ENCODE measurements at regions not wholly inside any gene's neighbourhood (a gene's known extent, or its start where the extent isn't known, plus 50 kb on each side); places are given as distances from the start of the nearest gene placed in this dataset.
"Not testable (repeated sequence)": the region's sequence is repeated elsewhere in the genome, so short reads cannot be mapped to it uniquely, and the experiment has no call there.

DNA sequence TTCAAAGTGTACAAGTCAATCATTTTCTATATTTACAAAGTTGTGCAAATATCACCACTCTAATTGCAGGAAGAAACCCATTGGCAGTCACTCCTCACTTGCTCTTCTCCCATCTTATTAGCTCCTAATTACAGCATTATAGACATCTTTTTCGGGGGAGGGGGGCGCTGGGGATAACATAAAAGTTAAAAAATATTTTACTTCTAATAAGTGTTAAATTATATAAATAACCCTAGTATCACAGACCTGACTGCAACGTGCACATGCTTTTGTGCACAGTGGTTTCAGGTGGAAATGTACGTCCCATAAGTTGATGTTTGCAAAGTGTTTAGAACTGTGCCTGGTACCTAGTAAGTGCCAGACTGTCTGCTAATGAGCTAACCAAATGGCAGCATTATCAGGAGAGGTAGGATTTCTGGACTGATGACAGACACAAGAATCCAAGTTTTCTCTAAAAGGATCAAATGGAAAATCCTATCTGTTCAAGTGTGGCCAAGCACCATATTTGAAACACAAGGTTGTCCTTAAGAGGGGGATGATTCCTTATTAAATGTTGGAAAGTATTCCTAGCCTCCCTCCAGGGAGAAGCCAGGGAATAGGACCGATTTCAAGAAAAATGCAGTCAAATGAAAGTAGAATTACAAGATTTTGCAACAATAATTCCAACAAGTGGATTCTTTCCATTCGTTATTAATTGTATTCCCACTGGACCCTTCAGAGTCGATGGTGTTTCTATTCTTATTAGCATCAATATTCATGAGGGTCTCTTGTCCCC is 70.0 kb downstream of the ACKR3 start:
- WGBS, 3 donors = 75 to 86% (median 79%) methylated on average over 7 of the region's 7 CpGs
- Histone ChIP-seq H3K9me3 (ENCODE audit: control insufficient read depth in 2 of 2, insufficient read depth in 1 of 2, low read depth in 1 of 2, low read length in 1 of 2) (peaks cover 0 to 26% of the 10 kb centered on the region in 2 donors), H3K36me3 (ENCODE audit: control insufficient read depth in 3 of 3, insufficient read depth in 2 of 3, low read depth in 1 of 3, low read length in 3 of 3) (no peaks in the 10 kb centered on the region), H3K4me3 (ENCODE audit: low read depth in 1 of 3, low read length in 3 of 3) (no peak overlapping the region), H3K4me1 (ENCODE audit: control insufficient read depth in 3 of 3, insufficient read depth in 2 of 3, low read depth in 1 of 3, low read length in 2 of 3) (peaks cover 0 to 4% (median 0%) of the 10 kb centered on the region in 3 donors), H3K27me3 (ENCODE audit: control insufficient read depth in 3 of 3, insufficient read depth in 3 of 3, low read length in 3 of 3) (no peaks in the 10 kb centered on the region), H3K27ac (ENCODE audit: low read depth in 1 of 3, low read length in 2 of 3) (no peak overlapping the region)
- DNase-seq (no peak), FAIRE-seq (no peak)

DNA sequence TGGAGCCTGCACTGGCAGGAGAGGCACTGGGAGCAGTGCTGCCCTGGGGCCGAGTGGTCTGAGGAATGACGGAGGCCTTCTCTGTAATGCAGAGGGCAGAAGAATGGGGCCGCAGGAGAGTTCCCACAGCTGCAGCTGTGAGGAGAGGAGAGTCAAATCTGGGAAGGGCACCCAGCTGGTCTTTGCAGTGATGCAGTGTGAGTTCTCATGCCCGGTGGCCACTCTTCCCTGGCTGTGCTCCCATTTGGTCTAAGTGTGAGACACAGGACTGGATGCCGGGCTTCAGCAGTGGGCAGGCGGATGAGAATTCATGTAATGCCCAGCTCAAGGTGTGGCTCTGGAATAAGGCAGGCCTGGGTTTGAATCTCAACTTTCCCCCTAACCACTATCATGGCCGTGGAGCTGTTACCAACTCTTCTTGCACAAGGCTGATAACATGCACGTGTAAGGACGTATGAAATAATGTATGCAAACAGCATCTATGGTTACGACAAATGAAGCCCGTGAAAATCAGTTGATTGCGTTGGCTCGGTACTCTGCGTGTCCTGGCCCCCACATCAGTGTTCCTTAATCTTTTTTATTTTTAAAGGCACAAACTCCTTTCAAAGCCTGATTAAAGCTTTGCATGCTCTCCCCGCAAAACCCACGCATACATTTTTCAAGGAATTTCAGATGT is 71.6 kb downstream of the ACKR3 start:
- FAIRE-seq = no peak

DNA sequence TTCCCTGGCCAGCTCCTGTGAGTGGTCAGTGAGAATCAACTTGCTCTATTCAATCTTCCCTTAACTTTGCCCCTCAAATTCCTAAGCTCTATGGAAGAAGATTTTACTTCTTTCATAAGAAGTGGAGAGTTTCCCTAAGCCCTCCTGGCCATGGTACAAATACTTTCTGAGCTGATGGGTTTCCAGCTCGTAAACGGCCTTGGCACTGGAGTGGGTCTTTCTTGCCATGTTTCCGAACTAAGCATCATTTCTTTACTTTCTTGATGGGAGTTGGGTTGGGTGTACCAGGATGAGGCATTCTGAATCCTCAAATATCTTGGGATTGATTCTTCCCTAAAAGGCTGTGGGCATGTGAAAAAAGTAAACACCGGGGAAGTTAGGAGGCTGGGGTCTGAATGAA is 72.5 kb downstream of the ACKR3 start:
- Histone ChIP-seq H3K27ac (ENCODE audit: low read depth in 1 of 3, low read length in 2 of 3) (peak overlapping the region in 2 of 3 donors; percentile 16 to 70), H3K4me1 (ENCODE audit: control insufficient read depth in 3 of 3, insufficient read depth in 2 of 3, low read depth in 1 of 3, low read length in 2 of 3) (peaks cover 0 to 4% (median 0%) of the 10 kb centered on the region in 3 donors), H3K4me3 (ENCODE audit: low read depth in 1 of 3, low read length in 3 of 3) (no peak overlapping the region), H3K9me3 (ENCODE audit: control insufficient read depth in 2 of 2, insufficient read depth in 1 of 2, low read depth in 1 of 2, low read length in 1 of 2) (peaks cover 0 to 26% of the 10 kb centered on the region in 2 donors), H3K27me3 (ENCODE audit: control insufficient read depth in 3 of 3, insufficient read depth in 3 of 3, low read length in 3 of 3) (no peaks in the 10 kb centered on the region), H3K36me3 (ENCODE audit: control insufficient read depth in 3 of 3, insufficient read depth in 2 of 3, low read depth in 1 of 3, low read length in 3 of 3) (no peaks in the 10 kb centered on the region)
- WGBS, 3 donors = 68 to 88% (median 84%) methylated on average over 4 of the region's 4 CpGs
- DNase-seq (no peak), FAIRE-seq (no peak)

More for the DNA sequence above, 71.6 kb downstream of the ACKR3 start:
- H3K27ac ChIP-seq (ENCODE audit: low read depth in 1 of 3, low read length in 2 of 3) = no peak overlapping the region
- peaks cover 0 to 26% of the 10 kb centered on the region in 2 donors for H3K9me3 ChIP-seq (ENCODE audit: control insufficient read depth in 2 of 2, insufficient read depth in 1 of 2, low read depth in 1 of 2, low read length in 1 of 2)
- peaks cover 0 to 4% (median 0%) of the 10 kb centered on the region in 3 donors for H3K4me1 ChIP-seq (ENCODE audit: control insufficient read depth in 3 of 3, insufficient read depth in 2 of 3, low read depth in 1 of 3, low read length in 2 of 3)
- H3K27me3 ChIP-seq (ENCODE audit: control insufficient read depth in 3 of 3, insufficient read depth in 3 of 3, low read length in 3 of 3) = no peaks in the 10 kb centered on the region
- DNase-seq = no peak
- no peaks in the 10 kb centered on the region for H3K36me3 ChIP-seq (ENCODE audit: control insufficient read depth in 3 of 3, insufficient read depth in 2 of 3, low read depth in 1 of 3, low read length in 3 of 3)
- H3K4me3 ChIP-seq (ENCODE audit: low read depth in 1 of 3, low read length in 3 of 3) = no peak overlapping the region
- 90 to 94% (median 93%) methylated on average over 16 of the region's 16 CpGs for WGBS, 3 donors

DNA sequence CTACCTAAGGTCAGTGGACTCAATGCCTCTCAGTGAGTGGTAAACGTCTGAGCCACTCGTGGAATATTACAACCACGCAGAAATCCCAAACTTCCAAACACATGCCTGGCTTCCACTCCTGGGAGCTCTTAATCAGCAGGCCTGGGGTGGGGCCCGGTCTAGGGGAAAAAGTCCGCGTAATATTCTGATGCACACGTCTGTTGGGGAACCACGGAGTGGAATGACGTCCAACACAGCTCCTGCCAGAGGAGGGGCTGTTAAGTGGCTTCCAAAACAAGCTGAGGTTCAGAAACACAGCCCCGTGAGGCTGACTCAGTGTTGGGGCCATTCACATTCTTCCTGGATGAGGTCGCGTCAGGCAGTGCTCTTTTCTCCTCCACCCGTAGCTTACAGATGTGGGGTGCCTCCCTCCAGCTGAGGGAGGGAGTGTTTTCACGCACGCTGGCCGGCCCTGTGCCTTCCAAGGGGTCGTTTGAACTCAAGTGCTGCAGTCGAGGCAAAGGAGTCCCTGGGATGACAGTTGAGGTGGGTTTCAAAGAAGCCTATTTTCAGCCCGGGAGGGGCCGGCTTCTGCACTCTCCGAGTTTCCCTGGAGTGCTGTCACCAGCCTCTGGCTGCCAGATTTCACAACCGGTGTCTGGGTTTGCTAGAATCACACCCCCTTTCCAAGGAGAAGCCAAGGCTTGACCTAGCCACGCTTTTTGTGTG is 73.1 kb downstream of the ACKR3 start:
- Histone ChIP-seq H3K9me3 (ENCODE audit: control insufficient read depth in 2 of 2, insufficient read depth in 1 of 2, low read depth in 1 of 2, low read length in 1 of 2) (peaks cover 0 to 26% of the 10 kb centered on the region in 2 donors), H3K4me3 (ENCODE audit: low read depth in 1 of 3, low read length in 3 of 3) (no peak overlapping the region), H3K27ac (ENCODE audit: low read depth in 1 of 3, low read length in 2 of 3) (peak overlapping the region in 2 of 3 donors; percentile 16 to 70), H3K36me3 (ENCODE audit: control insufficient read depth in 3 of 3, insufficient read depth in 2 of 3, low read depth in 1 of 3, low read length in 3 of 3) (no peaks in the 10 kb centered on the region), H3K4me1 (ENCODE audit: control insufficient read depth in 3 of 3, insufficient read depth in 2 of 3, low read depth in 1 of 3, low read length in 2 of 3) (peaks cover 0 to 4% (median 0%) of the 10 kb centered on the region in 3 donors), H3K27me3 (ENCODE audit: control insufficient read depth in 3 of 3, insufficient read depth in 3 of 3, low read length in 3 of 3) (no peaks in the 10 kb centered on the region)
- DNase-seq (peak; percentile 28 to 80), FAIRE-seq (no peak)
- WGBS, 3 donors = 28 to 36% (median 31%) methylated on average over 23 of the region's 23 CpGs

DNA sequence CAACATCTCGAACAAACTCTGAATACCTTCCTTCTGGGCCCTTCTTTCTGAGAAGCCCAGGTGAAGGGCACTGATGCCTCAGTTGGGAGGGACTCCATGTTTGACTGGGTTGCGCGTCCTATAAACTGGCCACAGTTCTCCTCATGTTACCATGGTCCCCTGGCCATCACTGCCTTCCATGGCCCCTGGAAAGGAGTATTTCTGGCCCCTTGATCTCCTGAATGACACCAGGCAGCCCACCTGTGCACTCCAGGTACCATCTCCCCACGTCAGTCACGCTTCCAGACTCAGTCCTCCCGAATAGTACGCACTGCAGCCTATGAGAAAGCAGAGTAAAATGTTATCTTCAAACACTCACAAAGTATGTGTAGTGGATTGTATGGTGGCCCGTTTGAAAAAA is 73.9 kb downstream of the ACKR3 start:
- Histone ChIP-seq H3K36me3 (ENCODE audit: control insufficient read depth in 3 of 3, insufficient read depth in 2 of 3, low read depth in 1 of 3, low read length in 3 of 3) (no peaks in the 10 kb centered on the region), H3K4me3 (ENCODE audit: low read depth in 1 of 3, low read length in 3 of 3) (no peak overlapping the region), H3K4me1 (ENCODE audit: control insufficient read depth in 3 of 3, insufficient read depth in 2 of 3, low read depth in 1 of 3, low read length in 2 of 3) (peaks cover 0 to 4% (median 0%) of the 10 kb centered on the region in 3 donors), H3K27me3 (ENCODE audit: control insufficient read depth in 3 of 3, insufficient read depth in 3 of 3, low read length in 3 of 3) (no peaks in the 10 kb centered on the region), H3K9me3 (ENCODE audit: control insufficient read depth in 2 of 2, insufficient read depth in 1 of 2, low read depth in 1 of 2, low read length in 1 of 2) (peaks cover 0 to 26% of the 10 kb centered on the region in 2 donors), H3K27ac (ENCODE audit: low read depth in 1 of 3, low read length in 2 of 3) (peak overlapping the region in 1 of 3 donors; percentile 70)
- no peak for FAIRE-seq
- no peak for DNase-seq
- 85 to 91% (median 88%) methylated on average over 8 of the region's 8 CpGs for WGBS, 3 donors

DNA sequence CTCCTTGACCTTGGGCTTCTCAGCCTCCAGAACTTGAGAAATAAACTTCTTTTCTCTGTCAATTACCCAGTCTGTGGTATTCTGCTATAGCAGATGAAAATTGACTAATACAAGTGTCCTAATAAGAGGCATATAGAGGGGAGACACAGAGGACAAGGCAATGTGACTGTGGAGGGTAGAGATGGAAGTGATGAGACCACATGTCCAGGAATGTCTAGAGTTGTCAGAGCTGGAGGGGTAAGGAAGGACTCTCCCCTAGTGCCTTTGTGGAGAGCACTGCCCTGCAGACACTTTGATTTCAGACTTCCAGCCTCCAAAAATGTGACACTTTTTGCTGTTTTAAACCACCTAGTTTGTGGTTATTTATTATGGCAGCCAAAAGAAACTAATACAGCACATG is 74.4 kb downstream of the ACKR3 start:
- DNase-seq (no peak), FAIRE-seq (no peak)
- Histone ChIP-seq H3K4me1 (ENCODE audit: control insufficient read depth in 3 of 3, insufficient read depth in 2 of 3, low read depth in 1 of 3, low read length in 2 of 3) (peaks cover 0 to 4% (median 0%) of the 10 kb centered on the region in 3 donors), H3K36me3 (ENCODE audit: control insufficient read depth in 3 of 3, insufficient read depth in 2 of 3, low read depth in 1 of 3, low read length in 3 of 3) (no peaks in the 10 kb centered on the region), H3K27me3 (ENCODE audit: control insufficient read depth in 3 of 3, insufficient read depth in 3 of 3, low read length in 3 of 3) (no peaks in the 10 kb centered on the region), H3K9me3 (ENCODE audit: control insufficient read depth in 2 of 2, insufficient read depth in 1 of 2, low read depth in 1 of 2, low read length in 1 of 2) (peaks cover 0 to 26% of the 10 kb centered on the region in 2 donors), H3K4me3 (ENCODE audit: low read depth in 1 of 3, low read length in 3 of 3) (no peak overlapping the region), H3K27ac (ENCODE audit: low read depth in 1 of 3, low read length in 2 of 3) (no peak overlapping the region)

DNA sequence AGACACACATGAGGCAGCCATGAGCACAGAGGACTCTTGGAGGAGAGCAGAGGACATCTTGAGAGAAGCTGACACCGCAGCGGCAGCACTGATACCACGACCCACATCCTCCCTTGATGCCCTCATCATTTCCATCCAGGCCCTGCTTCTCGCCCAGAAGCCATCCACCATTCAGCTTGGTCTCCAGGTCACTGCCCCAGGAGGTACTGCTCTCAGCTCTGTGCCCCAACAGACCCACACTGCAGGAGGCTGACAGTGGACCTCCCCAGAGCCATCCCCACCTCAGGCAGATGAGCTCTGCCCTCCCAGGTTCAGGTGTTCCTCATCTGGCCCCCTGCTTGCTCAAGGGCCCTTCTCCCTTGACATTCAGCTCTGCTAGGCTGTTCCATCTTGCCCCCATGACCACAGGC is 74.9 kb downstream of the ACKR3 start:
- no peak for DNase-seq
- Histone ChIP-seq H3K36me3 (ENCODE audit: control insufficient read depth in 3 of 3, insufficient read depth in 2 of 3, low read depth in 1 of 3, low read length in 3 of 3) (no peaks in the 10 kb centered on the region), H3K4me3 (ENCODE audit: low read depth in 1 of 3, low read length in 3 of 3) (no peak overlapping the region), H3K4me1 (ENCODE audit: control insufficient read depth in 3 of 3, insufficient read depth in 2 of 3, low read depth in 1 of 3, low read length in 2 of 3) (peaks cover 0 to 4% (median 0%) of the 10 kb centered on the region in 3 donors), H3K27me3 (ENCODE audit: control insufficient read depth in 3 of 3, insufficient read depth in 3 of 3, low read length in 3 of 3) (no peaks in the 10 kb centered on the region), H3K27ac (ENCODE audit: low read depth in 1 of 3, low read length in 2 of 3) (no peak overlapping the region), H3K9me3 (ENCODE audit: control insufficient read depth in 2 of 2, insufficient read depth in 1 of 2, low read depth in 1 of 2, low read length in 1 of 2) (peaks cover 0 to 26% of the 10 kb centered on the region in 2 donors)
- 55 to 72% (median 60%) methylated on average over 4 of the region's 4 CpGs for WGBS, 3 donors
- FAIRE-seq = no peak

DNA sequence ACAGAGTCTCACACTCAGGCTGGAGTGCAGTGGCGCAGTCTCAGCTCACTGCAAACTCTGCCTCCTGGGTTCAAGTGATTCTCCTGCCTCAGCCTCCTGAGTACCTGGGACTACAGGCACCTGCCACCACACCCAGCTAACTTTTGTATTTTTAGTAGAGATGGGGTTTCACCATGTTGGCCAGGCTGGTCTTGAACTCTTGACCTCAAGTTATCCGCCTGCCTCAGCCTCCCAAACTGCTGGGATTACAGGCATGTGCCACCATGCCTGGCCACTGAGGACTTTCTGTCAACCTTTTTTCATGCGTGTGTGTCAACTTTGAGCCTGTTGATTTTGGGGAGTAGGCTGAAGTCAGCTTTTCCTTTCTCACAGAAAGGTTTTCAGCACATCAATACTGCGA is 75.5 kb downstream of the ACKR3 start:
- not testable (repeated sequence) for H3K4me1 ChIP-seq (ENCODE audit: control insufficient read depth in 3 of 3, insufficient read depth in 2 of 3, low read depth in 1 of 3, low read length in 2 of 3); H3K27ac ChIP-seq (ENCODE audit: low read depth in 1 of 3, low read length in 2 of 3); H3K36me3 ChIP-seq (ENCODE audit: control insufficient read depth in 3 of 3, insufficient read depth in 2 of 3, low read depth in 1 of 3, low read length in 3 of 3); H3K27me3 ChIP-seq (ENCODE audit: control insufficient read depth in 3 of 3, insufficient read depth in 3 of 3, low read length in 3 of 3); FAIRE-seq; H3K4me3 ChIP-seq (ENCODE audit: low read depth in 1 of 3, low read length in 3 of 3); DNase-seq
- H3K9me3 ChIP-seq (ENCODE audit: control insufficient read depth in 2 of 2, insufficient read depth in 1 of 2, low read depth in 1 of 2, low read length in 1 of 2) = peaks cover 0 to 26% of the 10 kb centered on the region in 2 donors
- WGBS, 3 donors = 80 to 90% (median 86%) methylated on average over 4 of the region's 4 CpGs

Data from small intestine (tissue), 7 donors.